ES-I3 (cell line): ENCODE measurements at regions not wholly inside any gene's neighbourhood (a gene's known extent, or its start where the extent isn't known, plus 50 kb on each side); places are given as distances from the start of the nearest gene placed in this dataset.

Experiments used
- H3K36me3 ChIP-seq: 2 replicates; pipeline ENCODE4 v1.6.1; 2013; ENCODE audit warnings: mild to moderate bottlenecking, low read length, control low read depth, moderate library complexity; ENCODE audit not compliant: insufficient read depth
- H3K4me1 ChIP-seq: 2 replicates; pipeline ENCODE4 v1.6.1; 2013; ENCODE audit warnings: mild to moderate bottlenecking, control low read depth, low read length; ENCODE audit not compliant: insufficient read depth
- H3K9ac ChIP-seq: 2 replicates; pipeline ENCODE4 v1.6.1; 2013; ENCODE audit warnings: low read depth, mild to moderate bottlenecking, low read length, moderate library complexity
- H3K9me3 ChIP-seq: 2 replicates; pipeline ENCODE4 v1.6.1; 2013; ENCODE audit warnings: mild to moderate bottlenecking, low read length, moderate library complexity; ENCODE audit not compliant: control insufficient read depth, insufficient read depth

GRCh38 chr6:170181338-170181690, 109.6 kb downstream of the DLL1 start:
- Histone ChIP-seq H3K9me3 (no peaks in the 10 kb centered on the region), H3K36me3 (no peaks in the 10 kb centered on the region), H3K9ac (no peak overlapping the region), H3K4me1 (no peaks in the 10 kb centered on the region)

GRCh38 chr6:170180671-170181337, 110.1 kb downstream of the DLL1 start:
- Histone ChIP-seq H3K36me3 (no peaks in the 10 kb centered on the region), H3K9me3 (no peaks in the 10 kb centered on the region), H3K9ac (no peak overlapping the region), H3K4me1 (no peaks in the 10 kb centered on the region)

- no peaks in the 10 kb centered on the region for H3K9me3 ChIP-seq
- H3K4me1 ChIP-seq: no peaks in the 10 kb centered on the region
- no peak overlapping the region for H3K9ac ChIP-seq
- no peaks in the 10 kb centered on the region for H3K36me3 ChIP-seq
Observed at GRCh38 chr6:170179616-170180324, 111.1 kb downstream of the DLL1 start.

GRCh38 chr6:170178561-170179477, 112.1 kb downstream of the DLL1 start:
- Histone ChIP-seq H3K9me3 (no peaks in the 10 kb centered on the region), H3K4me1 (no peaks in the 10 kb centered on the region), H3K9ac (no peak overlapping the region), H3K36me3 (no peaks in the 10 kb centered on the region)

- Histone ChIP-seq H3K36me3 (no peaks in the 10 kb centered on the region), H3K9ac (no peak overlapping the region), H3K4me1 (no peaks in the 10 kb centered on the region), H3K9me3 (no peaks in the 10 kb centered on the region)
Observed at GRCh38 chr6:170177772-170178560, 112.9 kb downstream of the DLL1 start.

- Histone ChIP-seq H3K9ac (no peak overlapping the region), H3K9me3 (no peaks in the 10 kb centered on the region), H3K4me1 (no peaks in the 10 kb centered on the region), H3K36me3 (no peaks in the 10 kb centered on the region)
Observed at GRCh38 chr6:170176898-170177771, 113.7 kb downstream of the DLL1 start.

GRCh38 chr6:170176136-170176897, 114.6 kb downstream of the DLL1 start:
- H3K9ac ChIP-seq: no peak overlapping the region
- H3K4me1 ChIP-seq: no peaks in the 10 kb centered on the region
- no peaks in the 10 kb centered on the region for H3K36me3 ChIP-seq
- no peaks in the 10 kb centered on the region for H3K9me3 ChIP-seq

GRCh38 chr6:170175644-170176135, 115.2 kb downstream of the DLL1 start:
- Histone ChIP-seq H3K4me1 (no peaks in the 10 kb centered on the region), H3K36me3 (no peaks in the 10 kb centered on the region), H3K9me3 (no peaks in the 10 kb centered on the region), H3K9ac (no peak overlapping the region)

GRCh38 chr6:170174771-170175643, 115.9 kb downstream of the DLL1 start:
- Histone ChIP-seq H3K4me1 (no peaks in the 10 kb centered on the region), H3K36me3 (no peaks in the 10 kb centered on the region), H3K9ac (no peak overlapping the region)

GRCh38 chr6:170174124-170174770, 116.6 kb downstream of the DLL1 start:
- Histone ChIP-seq H3K4me1 (no peaks in the 10 kb centered on the region), H3K36me3 (no peaks in the 10 kb centered on the region), H3K9me3 (no peaks in the 10 kb centered on the region), H3K9ac (no peak overlapping the region)

More at GRCh38 chr6:170174771-170175643, 115.9 kb downstream of the DLL1 start:
- H3K9me3 ChIP-seq: no peaks in the 10 kb centered on the region

GRCh38 chr6:170173335-170173881, 117.5 kb downstream of the DLL1 start:
- H3K9me3 ChIP-seq: no peaks in the 10 kb centered on the region
- H3K36me3 ChIP-seq: no peaks in the 10 kb centered on the region
- H3K9ac ChIP-seq: no peak overlapping the region
- no peaks in the 10 kb centered on the region for H3K4me1 ChIP-seq
